ENCODE measurements at regions not wholly inside any gene's neighbourhood (a gene's known extent, or its start where the extent isn't known, plus 50 kb on each side); places are given as distances from the start of the nearest gene placed in this dataset.

DNA sequence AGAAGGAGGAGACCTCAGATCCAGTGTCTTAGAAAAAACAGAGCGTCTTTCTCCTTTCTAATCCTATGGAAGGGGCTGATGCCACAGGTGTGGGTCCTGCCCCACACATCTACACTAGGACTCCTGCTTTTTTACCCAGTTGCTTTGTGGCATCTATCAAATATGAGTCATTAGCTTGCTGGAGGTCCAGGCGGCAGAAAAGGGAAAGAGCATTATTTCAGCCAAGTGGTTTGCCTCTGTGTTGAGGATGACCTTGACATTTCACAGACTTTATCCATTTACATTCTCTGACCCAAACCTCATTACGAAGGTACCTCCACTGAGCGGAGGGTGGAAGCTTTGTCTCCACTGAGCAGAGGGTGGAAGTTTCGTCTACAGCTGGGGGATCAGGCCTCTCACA, 308.4 kb upstream of the KLF6 start:
- TF ChIP-seq, protein P1, sequence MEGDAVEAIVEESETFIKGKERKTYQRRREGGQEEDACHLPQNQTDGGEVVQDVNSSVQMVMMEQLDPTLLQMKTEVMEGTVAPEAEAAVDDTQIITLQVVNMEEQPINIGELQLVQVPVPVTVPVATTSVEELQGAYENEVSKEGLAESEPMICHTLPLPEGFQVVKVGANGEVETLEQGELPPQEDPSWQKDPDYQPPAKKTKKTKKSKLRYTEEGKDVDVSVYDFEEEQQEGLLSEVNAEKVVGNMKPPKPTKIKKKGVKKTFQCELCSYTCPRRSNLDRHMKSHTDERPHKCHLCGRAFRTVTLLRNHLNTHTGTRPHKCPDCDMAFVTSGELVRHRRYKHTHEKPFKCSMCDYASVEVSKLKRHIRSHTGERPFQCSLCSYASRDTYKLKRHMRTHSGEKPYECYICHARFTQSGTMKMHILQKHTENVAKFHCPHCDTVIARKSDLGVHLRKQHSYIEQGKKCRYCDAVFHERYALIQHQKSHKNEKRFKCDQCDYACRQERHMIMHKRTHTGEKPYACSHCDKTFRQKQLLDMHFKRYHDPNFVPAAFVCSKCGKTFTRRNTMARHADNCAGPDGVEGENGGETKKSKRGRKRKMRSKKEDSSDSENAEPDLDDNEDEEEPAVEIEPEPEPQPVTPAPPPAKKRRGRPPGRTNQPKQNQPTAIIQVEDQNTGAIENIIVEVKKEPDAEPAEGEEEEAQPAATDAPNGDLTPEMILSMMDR (IDR thresholded peaks at IDR 0.05; ENCODE audit: low read depth, low read length, missing control alignments) = no peak
- no peak for DNase-seq (ENCODE audit: low read depth)
- H3K4me3 ChIP-seq (ENCODE audit: low read depth, low read length) = no peak overlapping the region

DNA sequence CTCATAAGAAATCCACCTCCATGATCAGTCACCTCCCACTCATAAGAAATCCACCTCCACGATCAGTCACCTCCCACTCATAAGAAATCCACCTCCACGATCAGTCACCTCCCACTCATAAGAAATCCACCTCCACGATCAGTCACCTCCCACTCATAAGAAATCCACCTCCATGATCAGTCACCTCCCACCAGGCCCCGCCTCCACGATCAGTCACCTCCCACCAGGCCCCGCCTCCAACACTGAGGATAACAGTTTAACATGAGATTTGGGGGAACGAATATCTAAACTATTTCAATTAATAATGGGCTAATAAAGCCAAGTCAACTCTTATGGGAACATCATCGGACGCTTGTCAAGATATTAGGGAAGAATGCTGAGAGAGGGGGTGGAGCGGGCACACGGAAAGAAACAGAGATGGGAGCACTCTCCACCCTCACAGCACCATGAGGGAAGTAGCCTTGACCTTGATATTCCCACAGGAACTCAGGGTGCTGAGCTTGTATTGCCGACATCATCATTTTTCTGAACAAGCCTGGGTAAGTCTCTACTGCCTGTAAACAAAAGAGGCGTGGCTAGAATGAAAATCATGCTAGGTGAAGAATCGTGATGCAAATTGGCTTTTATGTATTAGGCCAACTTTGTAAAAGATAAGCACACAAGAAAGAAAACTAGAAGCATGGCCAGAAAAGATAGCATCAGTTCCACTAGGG, 303.5 kb upstream of the KLF6 start:
- TF ChIP-seq, protein P1 (IDR thresholded peaks at IDR 0.05; ENCODE audit: low read depth, low read length, missing control alignments) = no peak
- no peak overlapping the region for H3K4me3 ChIP-seq (ENCODE audit: low read depth, low read length)
- DNase-seq (ENCODE audit: low read depth) = no peak

- TF ChIP-seq, protein P1 (IDR thresholded peaks at IDR 0.05; ENCODE audit: low read depth, low read length, missing control alignments) = no peak
- no peak for DNase-seq (ENCODE audit: low read depth)
- H3K4me3 ChIP-seq (ENCODE audit: low read depth, low read length) = no peak overlapping the region
Measured at GRCh38 chr10:4086131-4086898, 301.3 kb upstream of the KLF6 start.

GRCh38 chr10:4083509-4084003, 298.5 kb upstream of the KLF6 start:
- DNase-seq (ENCODE audit: low read depth) = no peak
- no peak overlapping the region for H3K4me3 ChIP-seq (ENCODE audit: low read depth, low read length)
- TF ChIP-seq, protein P1 (IDR thresholded peaks at IDR 0.05; ENCODE audit: low read depth, low read length, missing control alignments) = no peak

GRCh38 chr10:4082861-4083260, 297.9 kb upstream of the KLF6 start:
- DNase-seq (ENCODE audit: low read depth) = no peak
- no peak overlapping the region for H3K4me3 ChIP-seq (ENCODE audit: low read depth, low read length)
- TF ChIP-seq, protein P1 (IDR thresholded peaks at IDR 0.05; ENCODE audit: low read depth, low read length, missing control alignments) = no peak

DNA sequence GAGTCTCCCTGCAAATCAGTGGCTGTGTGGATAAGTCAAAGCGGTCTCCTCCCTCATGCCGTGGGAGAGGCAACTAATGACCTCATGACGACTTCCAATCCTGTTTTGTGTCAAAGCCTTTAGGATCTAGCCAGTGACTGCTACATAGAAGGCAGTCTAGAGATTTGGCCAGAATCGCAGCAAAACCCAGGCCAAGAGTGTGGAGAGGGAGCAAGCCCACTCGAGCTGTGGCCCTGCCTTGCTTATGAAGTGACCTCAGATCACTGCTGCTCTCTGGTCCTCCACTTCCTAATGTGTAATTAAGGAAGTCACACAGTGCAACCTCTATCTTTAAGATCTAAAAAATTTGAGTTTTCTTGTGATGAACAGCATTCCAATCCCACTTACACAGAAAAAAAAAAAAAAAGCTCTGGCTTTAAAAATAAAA, 296.7 kb upstream of the KLF6 start:
- no peak for DNase-seq (ENCODE audit: low read depth)
- H3K4me3 ChIP-seq (ENCODE audit: low read depth, low read length) = no peak overlapping the region
- TF ChIP-seq, protein P1 (IDR thresholded peaks at IDR 0.05; ENCODE audit: low read depth, low read length, missing control alignments) = no peak

All from GM12864 (cell line).